Esophagus muscularis mucosa (tissue), 4 donors: ENCODE measurements at regions not wholly inside any gene's neighbourhood (a gene's known extent, or its start where the extent isn't known, plus 50 kb on each side); places are given as distances from the start of the nearest gene placed in this dataset.

ENCODE experiments used
- DNase-seq: peaks from one replicate; pipeline ENCODE4 v3.0.0-alpha.2; 2017; ENCODE audit errors: extremely low spot score
- H3K27ac ChIP-seq, 4 donors: fragments of 200-600 bp; sonication (generic); replicated peaks in 1 of 4; 1 replicate in 3 of 4; 2 replicates in 1 of 4; pipeline ENCODE4 v1.5.1; 2016 to 2019; ENCODE audit warnings: mild to moderate bottlenecking in 1 of 4
- H3K27me3 ChIP-seq, 4 donors: fragments of 200-600 bp; sonication (generic); one replicate each; pipeline versions ENCODE4 v1.5.1 to v1.6.0; 2016 to 2019
- H3K36me3 ChIP-seq, 4 donors: fragments of 200-600 bp; sonication (generic); one replicate each; pipeline ENCODE4 v1.5.1; 2016 to 2019
- H3K4me1 ChIP-seq, 4 donors: fragments of 200-600 bp; sonication (generic); one replicate each; pipeline ENCODE4 v1.5.1; 2016 to 2019
- H3K4me3 ChIP-seq, 4 donors: fragments of 200-600 bp; sonication (generic); 1 replicate in 2 of 4; 2 replicates in 2 of 4; pipeline ENCODE4 v1.5.1; 2016 to 2019; ENCODE audit warnings: mild to moderate bottlenecking in 4 of 4, moderate library complexity in 1 of 4
- H3K9me3 ChIP-seq, 4 donors: fragments of 200-600 bp; sonication (generic); 1 replicate in 3 of 4; 2 replicates in 1 of 4; pipeline ENCODE4 v1.5.1; 2016 to 2019
- EP300 ChIP-seq: sonication (generic); formaldehyde crosslinking; IDR thresholded peaks from one replicate; pipeline ENCODE4 v1.6.1; 2017; ENCODE audit warnings: antibody characterized with exemption
- POLR2A ChIP-seq: fragments of 450-650 bp; IDR thresholded peaks from one replicate; pipeline ENCODE4 v1.6.1; 2017; ENCODE audit warnings: antibody characterized with exemption, moderate library complexity, mild to moderate bottlenecking, low read depth
- POLR2AphosphoS5 ChIP-seq, 2 donors: sonication (generic); formaldehyde crosslinking; IDR thresholded peaks; one replicate each; pipeline ENCODE4 v1.6.1; 2017; ENCODE audit warnings: antibody characterized with exemption in 2 of 2
- WGBS: methylation state at CpG from one replicate; pipeline ENCODE4 v1.1.5; 2018; 5-methylcytosine and 5-hydroxymethylcytosine counted together
- intact Hi-C: fragments of 100-400 bp; cut with DNase I; formaldehyde crosslinking; loops from one replicate; pipeline ENCODE4 v1.15.1; 2023
- small RNA-seq, 3 donors: library from RNA; depleted of rRNA; stranded (forward); fragments of <200 nt; gene quantifications; one replicate each; pipeline ENCODE3, GENCODE V24; 2016
- TF ChIP-seq, protein P1 (sequence below), 3 experiments: fragments of 200-600 bp in 2 of 3; fragments of 450-650 bp in 1 of 3; sonication (generic) in 2 of 3; IDR thresholded peaks; one replicate each; pipeline ENCODE4 v1.5.1; 2017 to 2019; ENCODE audit warnings: antibody characterized with exemption in 3 of 3, mild to moderate bottlenecking in 2 of 3, moderate library complexity in 1 of 3

DNA sequence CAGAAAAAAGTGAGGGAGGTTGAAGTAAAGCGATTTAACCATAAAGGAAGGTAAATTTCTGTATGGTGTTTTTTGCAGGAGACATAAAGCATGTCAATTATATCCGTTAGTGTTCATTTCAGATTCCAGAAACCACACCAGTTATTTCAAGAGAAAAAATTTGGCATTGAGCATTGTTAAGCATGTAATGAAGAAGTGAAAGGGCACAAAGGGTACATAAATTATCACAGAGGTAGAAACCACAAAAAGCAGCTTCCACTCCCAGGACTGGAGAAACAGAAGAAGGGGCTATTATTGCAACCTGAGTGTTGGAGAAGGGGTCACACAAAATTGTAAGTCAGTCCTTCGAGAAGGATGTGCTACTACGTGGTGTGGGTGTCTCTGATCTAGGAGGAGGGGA lies 72.2 kb upstream of the DACH1 start:
- no peaks in the 10 kb centered on the region for H3K27me3 ChIP-seq
- intact Hi-C loops, result no loop called here
- H3K36me3 ChIP-seq, result no peaks in the 10 kb centered on the region
- no peak overlapping the region for H3K4me3 ChIP-seq
- no peak for DNase-seq
- H3K27ac ChIP-seq, result no peak overlapping the region
- WGBS, result 62% methylated on average over 4 of the region's 4 CpGs
- H3K9me3 ChIP-seq, result no peaks in the 10 kb centered on the region
- TF ChIP-seq EP300, result no peak
- TF ChIP-seq, protein P1, sequence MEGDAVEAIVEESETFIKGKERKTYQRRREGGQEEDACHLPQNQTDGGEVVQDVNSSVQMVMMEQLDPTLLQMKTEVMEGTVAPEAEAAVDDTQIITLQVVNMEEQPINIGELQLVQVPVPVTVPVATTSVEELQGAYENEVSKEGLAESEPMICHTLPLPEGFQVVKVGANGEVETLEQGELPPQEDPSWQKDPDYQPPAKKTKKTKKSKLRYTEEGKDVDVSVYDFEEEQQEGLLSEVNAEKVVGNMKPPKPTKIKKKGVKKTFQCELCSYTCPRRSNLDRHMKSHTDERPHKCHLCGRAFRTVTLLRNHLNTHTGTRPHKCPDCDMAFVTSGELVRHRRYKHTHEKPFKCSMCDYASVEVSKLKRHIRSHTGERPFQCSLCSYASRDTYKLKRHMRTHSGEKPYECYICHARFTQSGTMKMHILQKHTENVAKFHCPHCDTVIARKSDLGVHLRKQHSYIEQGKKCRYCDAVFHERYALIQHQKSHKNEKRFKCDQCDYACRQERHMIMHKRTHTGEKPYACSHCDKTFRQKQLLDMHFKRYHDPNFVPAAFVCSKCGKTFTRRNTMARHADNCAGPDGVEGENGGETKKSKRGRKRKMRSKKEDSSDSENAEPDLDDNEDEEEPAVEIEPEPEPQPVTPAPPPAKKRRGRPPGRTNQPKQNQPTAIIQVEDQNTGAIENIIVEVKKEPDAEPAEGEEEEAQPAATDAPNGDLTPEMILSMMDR (IDR thresholded peaks at IDR 0.05), result no peak
- no peaks in the 10 kb centered on the region for H3K4me1 ChIP-seq

DNA sequence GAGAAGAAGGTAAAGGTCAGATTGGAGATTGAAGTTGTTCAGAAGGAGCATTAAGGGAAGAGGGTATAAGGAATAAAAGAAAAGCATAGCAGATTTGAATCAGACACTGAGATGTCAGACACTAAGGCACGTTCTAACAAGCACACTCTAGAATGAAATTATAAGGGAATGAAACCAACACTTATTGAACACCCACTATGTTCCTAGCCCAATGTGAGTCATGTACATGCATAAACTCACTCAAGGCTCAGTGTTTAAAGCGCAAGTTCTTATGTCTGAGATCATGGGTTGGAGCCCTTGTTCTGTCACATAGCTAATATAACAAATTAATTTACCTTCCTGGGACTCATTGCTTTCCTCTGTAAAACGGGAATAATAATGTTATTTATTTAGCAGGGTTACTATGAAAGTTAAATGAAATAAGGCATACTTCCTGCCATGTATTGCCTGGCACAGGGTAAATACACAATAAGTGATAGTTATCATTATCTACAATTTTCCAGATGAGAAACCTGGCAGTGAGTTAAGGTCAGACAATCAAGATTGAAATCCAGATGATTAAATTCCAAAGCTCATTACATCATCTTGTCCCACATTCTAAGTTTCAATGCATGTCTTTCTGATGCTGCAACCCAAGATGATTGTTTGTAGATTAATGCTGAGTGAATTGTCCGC lies 68.3 kb upstream of the DACH1 start:
- Histone ChIP-seq H3K4me3 (no peak overlapping the region), H3K4me1 (no peaks in the 10 kb centered on the region), H3K36me3 (no peaks in the 10 kb centered on the region), H3K27me3 (no peaks in the 10 kb centered on the region), H3K27ac (no peak overlapping the region), H3K9me3 (no peaks in the 10 kb centered on the region)
- 90% methylated on average over 4 of the region's 4 CpGs for WGBS
- no peak for DNase-seq
- TF ChIP-seq, protein P1 (IDR thresholded peaks at IDR 0.05), result no peak
- TF ChIP-seq EP300, result no peak
- TF ChIP-seq POLR2AphosphoS5 (IDR thresholded peaks at IDR 0.05), result no peak
- no peak for TF ChIP-seq POLR2A
- intact Hi-C loops, result no loop called here

DNA sequence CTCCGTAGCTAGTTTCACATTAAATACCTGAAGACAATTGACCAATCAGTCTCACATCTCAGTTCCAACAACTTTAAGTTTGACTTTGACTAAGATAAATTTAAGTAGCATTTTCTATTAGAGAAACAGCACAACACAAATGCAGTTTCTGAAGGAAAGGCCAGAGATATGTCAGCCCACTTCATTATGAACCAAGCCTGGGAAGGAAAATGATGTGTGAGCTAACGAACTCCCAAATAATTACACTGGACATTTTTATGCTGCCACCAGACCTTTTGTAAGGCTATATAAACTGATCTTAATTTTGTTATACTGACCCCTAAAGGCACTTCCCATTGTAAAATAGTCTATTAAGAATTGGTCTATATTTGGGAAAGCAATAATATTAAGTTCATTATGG lies 57.9 kb upstream of the DACH1 start:
- Histone ChIP-seq H3K4me3 (no peak overlapping the region), H3K27me3 (no peaks in the 10 kb centered on the region), H3K36me3 (no peaks in the 10 kb centered on the region), H3K4me1 (no peaks in the 10 kb centered on the region), H3K27ac (no peak overlapping the region), H3K9me3 (no peaks in the 10 kb centered on the region)
- TF ChIP-seq EP300 (no peak), POLR2A (no peak), POLR2AphosphoS5 (IDR thresholded peaks at IDR 0.05) (no peak)
- TF ChIP-seq, protein P1 (IDR thresholded peaks at IDR 0.05), result no peak
- intact Hi-C loops, result no loop called here
- DNase-seq, result no peak
- WGBS, result 35% methylated on average over 2 of the region's 2 CpGs

DNA sequence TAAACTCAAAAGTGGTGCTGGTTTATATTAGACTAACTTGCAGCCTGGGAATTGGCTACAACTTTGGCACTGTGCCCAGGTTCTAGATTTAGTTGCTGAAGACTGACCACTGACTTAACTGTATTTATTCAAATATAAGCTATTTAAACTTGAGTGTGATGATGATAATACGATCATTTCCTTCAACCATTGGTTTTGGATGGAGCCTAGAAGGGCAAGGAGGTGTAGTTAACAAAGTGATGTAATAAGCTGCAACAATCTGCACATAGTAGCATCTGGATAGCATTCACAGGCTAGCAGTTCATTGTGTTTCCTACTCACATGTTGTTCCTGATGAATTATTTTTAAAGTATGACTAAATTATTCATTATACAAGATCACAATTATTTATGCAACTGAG lies 55.2 kb upstream of the DACH1 start:
- Histone ChIP-seq H3K4me1 (no peaks in the 10 kb centered on the region), H3K9me3 (no peaks in the 10 kb centered on the region), H3K27ac (no peak overlapping the region), H3K27me3 (no peaks in the 10 kb centered on the region), H3K4me3 (no peak overlapping the region), H3K36me3 (no peaks in the 10 kb centered on the region)
- TF ChIP-seq, protein P1 (IDR thresholded peaks at IDR 0.05), result no peak
- TF ChIP-seq POLR2A (no peak), POLR2AphosphoS5 (IDR thresholded peaks at IDR 0.05) (no peak), EP300 (no peak)
- 73% methylated on average over 1 of the region's 1 CpG for WGBS
- DNase-seq, result no peak
- intact Hi-C loops, result no loop called here

Small RNA genes in the stretch of these regions (small RNA-seq; reads per million reads assigned to genes)
- gene RF00263 (0 reads per million in 3 donors), gene RF00411 (0 reads per million in 3 donors), gene RF00440 (0 reads per million in 3 donors), gene RF02271 (0 reads per million in 3 donors), gene RPL18AP17 (0 reads per million in 3 donors)
